Psoas muscle (tissue), 7 donors: ENCODE measurements at regions not wholly inside any gene's neighbourhood (a gene's known extent, or its start where the extent isn't known, plus 50 kb on each side); places are given as distances from the start of the nearest gene placed in this dataset.
"Not testable (repeated sequence)": the region's sequence is repeated elsewhere in the genome, so short reads cannot be mapped to it uniquely, and the experiment has no call there.

ENCODE experiments used
- ATAC-seq, 4 donors: fragments of 200-7000 bp; cut with Tn5 transposase; one replicate each; pipeline ENCODE4 v1.9.1; 2020; ENCODE audit warnings: moderate library complexity in 3 of 4, mild to moderate bottlenecking in 2 of 4
- DNase-seq, 2 donors: peaks; one replicate each; pipeline ENCODE4 v3.0.0-alpha.2; 2020
- H3K27ac ChIP-seq: fragments of 200-600 bp; one replicate; pipeline ENCODE4 v1.8.0; 2022
- H3K27me3 ChIP-seq, 3 donors: fragments of 200-600 bp in 1 of 3; one replicate each; pipeline versions ENCODE4 v1.6.1 to v1.8.0; 2013 to 2022; ENCODE audit warnings: low read length in 2 of 3, mild to moderate bottlenecking in 2 of 3, moderate library complexity in 1 of 3; ENCODE audit not compliant: insufficient read depth in 3 of 3
- H3K36me3 ChIP-seq, 2 donors: fragments of 200-600 bp in 1 of 2; one replicate each; pipeline versions ENCODE4 v1.6.1 to v1.8.0; 2013 to 2022; ENCODE audit warnings: low read depth in 1 of 2, mild to moderate bottlenecking in 1 of 2, moderate library complexity in 1 of 2; ENCODE audit not compliant: insufficient read depth in 1 of 2
- H3K4me1 ChIP-seq: fragments of 200-600 bp; one replicate; pipeline ENCODE4 v1.8.0; 2022
- H3K4me3 ChIP-seq: fragments of 200-600 bp; one replicate; pipeline ENCODE4 v1.8.0; 2022; ENCODE audit warnings: mild to moderate bottlenecking
- H3K9me3 ChIP-seq: fragments of 200-600 bp; one replicate; pipeline ENCODE4 v1.8.0; 2022
- WGBS, 3 donors: extraction: QIAGEN DNeasy Blood & Tissue Kit; methylation state at CpG; one replicate each; pipeline versions ENCODE4 v1.1.6 to v1.1.7; 2013; 5-methylcytosine and 5-hydroxymethylcytosine counted together
- intact Hi-C, 2 donors: fragments of 100-400 bp; cut with DNase I; formaldehyde crosslinking; loops; one replicate each; pipeline versions ENCODE4 v1.11.0 to v1.14.2; 2022
- TF ChIP-seq, protein P1 (sequence below): fragments of 200-600 bp; IDR thresholded peaks from one replicate; pipeline ENCODE4 v1.8.0; 2022; ENCODE audit warnings: antibody characterized with exemption
- donor health status: healthy with polysubstance abuse.
- donor health status: DM: no; HTN: no; CAD: no; lungs with moderate emphysema.
- donor health status: Bipolar disorder and iron deficiency.
- donor health status: healthy.
- donor health status: DM: yes; HTN: yes; CAD: no.
- donor health status: DM: no; HTN: no; CAD: no.
- donor health status: DM: yes; HTN: yes; CAD: no.

DNA sequence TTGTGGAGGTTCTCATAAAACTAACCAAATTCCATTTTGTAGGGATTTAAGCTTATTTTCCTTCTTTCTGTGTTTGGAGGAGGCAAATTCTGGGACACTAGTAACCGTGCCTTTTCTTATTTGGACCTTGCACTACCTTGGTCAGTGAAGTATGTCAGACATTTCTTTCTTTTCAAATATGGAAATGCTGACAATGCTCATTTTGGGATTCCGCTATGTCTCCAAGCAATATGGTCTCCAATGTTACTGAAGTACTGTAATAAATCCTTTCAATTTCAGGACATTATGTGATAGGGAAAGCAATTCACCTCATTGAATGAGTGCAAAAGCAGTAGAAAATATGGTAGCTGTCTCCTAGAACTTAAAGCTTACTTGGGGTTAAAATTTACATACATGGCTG, 372.3 kb downstream of the HLX start:
- no peak for ATAC-seq
- no peaks in the 10 kb centered on the region for H3K4me1 ChIP-seq
- WGBS, 3 donors, result 38 to 70% (median 49%) methylated on average over 2 of the region's 2 CpGs
- no peaks in the 10 kb centered on the region for H3K27me3 ChIP-seq
- no peak overlapping the region for H3K27ac ChIP-seq
- intact Hi-C loops, result no loop called here
- TF ChIP-seq, protein P1, sequence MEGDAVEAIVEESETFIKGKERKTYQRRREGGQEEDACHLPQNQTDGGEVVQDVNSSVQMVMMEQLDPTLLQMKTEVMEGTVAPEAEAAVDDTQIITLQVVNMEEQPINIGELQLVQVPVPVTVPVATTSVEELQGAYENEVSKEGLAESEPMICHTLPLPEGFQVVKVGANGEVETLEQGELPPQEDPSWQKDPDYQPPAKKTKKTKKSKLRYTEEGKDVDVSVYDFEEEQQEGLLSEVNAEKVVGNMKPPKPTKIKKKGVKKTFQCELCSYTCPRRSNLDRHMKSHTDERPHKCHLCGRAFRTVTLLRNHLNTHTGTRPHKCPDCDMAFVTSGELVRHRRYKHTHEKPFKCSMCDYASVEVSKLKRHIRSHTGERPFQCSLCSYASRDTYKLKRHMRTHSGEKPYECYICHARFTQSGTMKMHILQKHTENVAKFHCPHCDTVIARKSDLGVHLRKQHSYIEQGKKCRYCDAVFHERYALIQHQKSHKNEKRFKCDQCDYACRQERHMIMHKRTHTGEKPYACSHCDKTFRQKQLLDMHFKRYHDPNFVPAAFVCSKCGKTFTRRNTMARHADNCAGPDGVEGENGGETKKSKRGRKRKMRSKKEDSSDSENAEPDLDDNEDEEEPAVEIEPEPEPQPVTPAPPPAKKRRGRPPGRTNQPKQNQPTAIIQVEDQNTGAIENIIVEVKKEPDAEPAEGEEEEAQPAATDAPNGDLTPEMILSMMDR, result no peak
- H3K4me3 ChIP-seq, result no peak overlapping the region
- no peak for DNase-seq
- no peaks in the 10 kb centered on the region for H3K36me3 ChIP-seq
- H3K9me3 ChIP-seq, result peaks cover 3% of the 10 kb centered on the region

DNA sequence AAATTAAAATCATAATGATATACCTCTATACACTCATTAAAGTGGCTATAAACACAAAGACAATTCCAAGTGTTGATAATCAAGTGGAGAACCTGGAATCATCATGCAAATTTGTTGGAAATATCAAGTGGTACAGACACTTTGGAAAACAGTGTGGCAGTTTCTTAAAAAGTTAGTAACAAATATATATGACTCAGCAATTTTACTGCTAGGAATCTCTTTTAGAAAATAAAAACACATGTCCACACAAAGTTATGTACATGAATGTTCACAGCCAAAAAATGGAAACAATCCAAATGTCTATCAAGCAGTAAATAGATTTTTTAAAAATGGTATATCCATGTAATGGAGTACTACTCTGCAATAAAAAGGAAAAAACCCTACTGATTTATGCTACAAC, 375.6 kb downstream of the HLX start:
- TF ChIP-seq, protein P1, result no peak
- no peak overlapping the region for H3K4me3 ChIP-seq
- H3K27me3 ChIP-seq, result no peaks in the 10 kb centered on the region

GRCh38 chr1:221256773-221257172, 377.5 kb downstream of the HLX start:
- TF ChIP-seq, protein P1, result no peak
- Histone ChIP-seq H3K27ac (no peak overlapping the region), H3K36me3 (no peaks in the 10 kb centered on the region), H3K4me3 (no peak overlapping the region), H3K9me3 (peaks cover 3% of the 10 kb centered on the region), H3K4me1 (no peaks in the 10 kb centered on the region), H3K27me3 (no peaks in the 10 kb centered on the region)
- no peak for ATAC-seq
- DNase-seq, result no peak
- intact Hi-C loops, result no loop called here
- 63 to 78% (median 65%) methylated on average over 3 of the region's 3 CpGs for WGBS, 3 donors

More for the DNA sequence above, 375.6 kb downstream of the HLX start:
- DNase-seq, result no peak
- Histone ChIP-seq H3K27ac (no peak overlapping the region), H3K36me3 (no peaks in the 10 kb centered on the region), H3K4me1 (no peaks in the 10 kb centered on the region), H3K9me3 (peaks cover 3% of the 10 kb centered on the region)
- intact Hi-C loops, result no loop called here
- no peak for ATAC-seq

DNA sequence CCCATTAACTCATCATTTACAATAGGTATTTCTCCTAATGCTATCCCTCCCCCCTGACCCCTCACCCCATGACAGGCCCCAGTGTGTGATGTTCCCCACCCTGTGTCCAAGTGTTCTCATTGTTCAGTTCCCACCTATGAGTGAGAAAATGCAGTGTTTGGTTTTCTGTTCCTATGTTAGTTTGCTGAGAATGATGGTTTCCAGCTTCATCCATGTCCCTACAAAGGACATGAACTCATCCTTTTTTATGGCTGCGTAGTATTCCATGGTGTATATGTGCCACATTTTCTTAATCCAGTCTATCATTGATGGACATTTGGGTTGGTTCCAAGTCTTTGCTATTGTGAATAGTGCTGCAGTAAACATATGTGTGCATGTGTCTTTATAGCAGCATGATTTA, 378.3 kb downstream of the HLX start:
- H3K27me3 ChIP-seq, ATAC-seq, H3K36me3 ChIP-seq, H3K27ac ChIP-seq, H3K4me1 ChIP-seq, H3K9me3 ChIP-seq, intact Hi-C loops, H3K4me3 ChIP-seq, DNase-seq: not testable (repeated sequence)
- 100% methylated on average over 1 of the region's 1 CpG; no CpG with 5 or more reads in 2 of the 3 donors for WGBS, 3 donors

DNA sequence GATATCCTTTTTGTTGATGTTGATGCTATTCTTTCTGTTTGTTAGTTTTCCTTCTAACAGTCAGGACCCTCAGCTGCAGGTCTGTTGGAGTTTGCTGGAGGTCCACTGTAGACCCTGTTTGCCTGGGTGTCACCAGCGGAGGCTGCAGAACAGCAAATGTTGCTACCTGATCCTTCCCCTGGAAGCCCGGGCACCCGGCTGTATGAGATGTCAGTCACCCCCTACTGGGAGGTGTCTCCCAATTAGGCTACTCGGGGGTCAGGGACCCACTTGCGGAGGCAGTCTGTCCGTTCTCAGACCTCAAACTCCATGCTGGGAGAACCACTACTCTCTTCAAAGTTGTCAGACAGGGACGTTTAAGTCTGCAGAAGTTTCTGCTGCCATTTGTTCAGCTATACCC, 383.4 kb downstream of the HLX start:
- H3K27me3 ChIP-seq, result not testable (repeated sequence)

More for the DNA sequence above, 383.4 kb downstream of the HLX start:
- DNase-seq, H3K36me3 ChIP-seq, H3K9me3 ChIP-seq, ATAC-seq, H3K4me1 ChIP-seq, H3K27ac ChIP-seq, H3K4me3 ChIP-seq: not testable (repeated sequence)
- intact Hi-C loops, result loop anchor here in 1 of 2 donors (5.0 kb wide), 1 partner anchor 175 kb away; no protein-coding TSS in a partner anchor
- 90 to 96% (median 95%) methylated on average over 7 of the region's 7 CpGs for WGBS, 3 donors
